ENCODE measurements at regions not wholly inside any gene's neighbourhood (a gene's known extent, or its start where the extent isn't known, plus 50 kb on each side); places are given as distances from the start of the nearest gene placed in this dataset.

GRCh38 chr12:89177802-89178395 lies 174.4 kb downstream of the DUSP6 start:
- no peak overlapping the region for H3K9ac ChIP-seq (ENCODE audit: control insufficient read depth, extremely low read depth, insufficient read depth, low read length)
- no peaks in the 10 kb centered on the region for H3K27me3 ChIP-seq (ENCODE audit: control insufficient read depth, extremely low read depth, insufficient read depth, low read length)
- no peaks in the 10 kb centered on the region for H3K79me2 ChIP-seq (ENCODE audit: control insufficient read depth, insufficient read depth, low read length)
- no peak overlapping the region for H3K4me2 ChIP-seq (ENCODE audit: control insufficient read depth, extremely low read depth, insufficient read depth, low read depth, low read length)
- H3K36me3 ChIP-seq (ENCODE audit: control insufficient read depth in 2 of 2, extremely low read depth in 1 of 2, insufficient read depth in 2 of 2, low read length in 2 of 2): no peaks in the 10 kb centered on the region
- dilution Hi-C loops (cut with MboI; ENCODE audit: extremely low pct_ligation_motif_present, low sequenced_read_pairs): no loop called here
- H3K4me3 ChIP-seq (ENCODE audit: control insufficient read depth in 2 of 3, extremely low read depth in 1 of 3, insufficient read depth in 2 of 3, low read depth in 1 of 3, low read length in 3 of 3): no peak overlapping the region
- no peak for FAIRE-seq
- H3K4me1 ChIP-seq (ENCODE audit: control insufficient read depth, extremely low read depth, insufficient read depth, low read length): peaks cover 29% of the 10 kb centered on the region
- no peaks in the 10 kb centered on the region for H4K20me1 ChIP-seq (ENCODE audit: control insufficient read depth, extremely low read depth, insufficient read depth, low read length)
- TF ChIP-seq EZH2 (IDR thresholded peaks at IDR 0.05; ENCODE audit: low read length) (no peak), CTCF (optimal IDR thresholded peaks at IDR 0.05 in 1 of 3, IDR thresholded peaks at IDR 0.05 in 1 of 3, conservative IDR thresholded peaks at IDR 0.05 in 1 of 3; ENCODE audit: extremely low read depth in 1 of 3, insufficient read depth in 2 of 3, low read length in 3 of 3) (no peak)
- no peak for DNase-seq (ENCODE audit: low read depth, low spot score)
- H3K9me3 ChIP-seq (ENCODE audit: control insufficient read depth, low read depth, low read length): no peaks in the 10 kb centered on the region
- no peaks in the 10 kb centered on the region for H3K9me1 ChIP-seq (ENCODE audit: control insufficient read depth, extremely low read depth, insufficient read depth, low read length)
- H3K27ac ChIP-seq (ENCODE audit: control insufficient read depth, insufficient read depth, low read length): no peak overlapping the region
- no peak overlapping the region for H2AFZ ChIP-seq (ENCODE audit: control insufficient read depth, low read length)

DNA sequence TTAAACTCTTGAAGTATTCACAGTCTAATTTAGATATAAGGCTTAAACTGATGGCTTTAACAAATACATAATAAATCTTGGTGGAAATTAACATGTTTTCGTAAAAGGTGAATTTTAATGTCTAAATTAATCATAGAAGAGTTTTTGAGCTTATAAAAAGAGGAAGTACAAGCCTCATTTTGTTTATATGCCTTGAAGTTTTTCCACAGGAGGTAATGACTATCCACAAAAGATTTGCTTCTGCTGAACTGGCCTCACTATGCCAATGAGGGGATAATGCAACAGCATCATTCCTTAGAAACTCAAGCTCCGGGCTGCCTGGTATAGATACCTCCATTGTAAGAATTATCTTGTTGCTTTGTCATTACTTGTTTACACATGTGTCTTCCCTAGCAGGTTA lies 175.6 kb downstream of the DUSP6 start:
- H3K9me3 ChIP-seq (ENCODE audit: control insufficient read depth, low read depth, low read length): no peaks in the 10 kb centered on the region
- no peaks in the 10 kb centered on the region for H3K36me3 ChIP-seq (ENCODE audit: control insufficient read depth in 2 of 2, extremely low read depth in 1 of 2, insufficient read depth in 2 of 2, low read length in 2 of 2)
- H3K4me3 ChIP-seq (ENCODE audit: control insufficient read depth in 2 of 3, extremely low read depth in 1 of 3, insufficient read depth in 2 of 3, low read depth in 1 of 3, low read length in 3 of 3): no peak overlapping the region
- no peak overlapping the region for H3K27ac ChIP-seq (ENCODE audit: control insufficient read depth, insufficient read depth, low read length)
- no peaks in the 10 kb centered on the region for H4K20me1 ChIP-seq (ENCODE audit: control insufficient read depth, extremely low read depth, insufficient read depth, low read length)
- H3K9me1 ChIP-seq (ENCODE audit: control insufficient read depth, extremely low read depth, insufficient read depth, low read length): no peaks in the 10 kb centered on the region
- DNase-seq (ENCODE audit: low read depth, low spot score) (no peak), FAIRE-seq (no peak)
- dilution Hi-C loops (cut with MboI; ENCODE audit: extremely low pct_ligation_motif_present, low sequenced_read_pairs): no loop called here
- no peak overlapping the region for H3K9ac ChIP-seq (ENCODE audit: control insufficient read depth, extremely low read depth, insufficient read depth, low read length)
- peaks cover 24% of the 10 kb centered on the region for H3K4me1 ChIP-seq (ENCODE audit: control insufficient read depth, extremely low read depth, insufficient read depth, low read length)
- no peak overlapping the region for H3K4me2 ChIP-seq (ENCODE audit: control insufficient read depth, extremely low read depth, insufficient read depth, low read depth, low read length)
- no peaks in the 10 kb centered on the region for H3K27me3 ChIP-seq (ENCODE audit: control insufficient read depth, extremely low read depth, insufficient read depth, low read length)
- H2AFZ ChIP-seq (ENCODE audit: control insufficient read depth, low read length): no peak overlapping the region
- no peak for TF ChIP-seq EZH2 (IDR thresholded peaks at IDR 0.05; ENCODE audit: low read length)
- TF ChIP-seq CTCF (optimal IDR thresholded peaks at IDR 0.05 in 1 of 3, IDR thresholded peaks at IDR 0.05 in 1 of 3, conservative IDR thresholded peaks at IDR 0.05 in 1 of 3; ENCODE audit: extremely low read depth in 1 of 3, insufficient read depth in 2 of 3, low read length in 3 of 3): no peak
- H3K79me2 ChIP-seq (ENCODE audit: control insufficient read depth, insufficient read depth, low read length): no peaks in the 10 kb centered on the region
